ENCODE measurements at regions not wholly inside any gene's neighbourhood (a gene's known extent, or its start where the extent isn't known, plus 50 kb on each side); places are given as distances from the start of the nearest gene placed in this dataset.
A peak's percentile ranks its signal among the peaks of the same experiment; 100 is the strongest.

- TF ChIP-seq, protein P1, sequence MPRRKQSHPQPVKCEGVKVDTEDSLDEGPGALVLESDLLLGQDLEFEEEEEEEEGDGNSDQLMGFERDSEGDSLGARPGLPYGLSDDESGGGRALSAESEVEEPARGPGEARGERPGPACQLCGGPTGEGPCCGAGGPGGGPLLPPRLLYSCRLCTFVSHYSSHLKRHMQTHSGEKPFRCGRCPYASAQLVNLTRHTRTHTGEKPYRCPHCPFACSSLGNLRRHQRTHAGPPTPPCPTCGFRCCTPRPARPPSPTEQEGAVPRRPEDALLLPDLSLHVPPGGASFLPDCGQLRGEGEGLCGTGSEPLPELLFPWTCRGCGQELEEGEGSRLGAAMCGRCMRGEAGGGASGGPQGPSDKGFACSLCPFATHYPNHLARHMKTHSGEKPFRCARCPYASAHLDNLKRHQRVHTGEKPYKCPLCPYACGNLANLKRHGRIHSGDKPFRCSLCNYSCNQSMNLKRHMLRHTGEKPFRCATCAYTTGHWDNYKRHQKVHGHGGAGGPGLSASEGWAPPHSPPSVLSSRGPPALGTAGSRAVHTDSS (tag by site-specific recombination; IDR thresholded peaks at IDR 0.05): no peak
- 0 out of 2 replicates have a peak, but pooled peaks have one; percentile 42 for TF ChIP-seq ZNF692 (tag by site-specific recombination; IDR thresholded peaks at IDR 0.05)
- TF ChIP-seq, protein P2, sequence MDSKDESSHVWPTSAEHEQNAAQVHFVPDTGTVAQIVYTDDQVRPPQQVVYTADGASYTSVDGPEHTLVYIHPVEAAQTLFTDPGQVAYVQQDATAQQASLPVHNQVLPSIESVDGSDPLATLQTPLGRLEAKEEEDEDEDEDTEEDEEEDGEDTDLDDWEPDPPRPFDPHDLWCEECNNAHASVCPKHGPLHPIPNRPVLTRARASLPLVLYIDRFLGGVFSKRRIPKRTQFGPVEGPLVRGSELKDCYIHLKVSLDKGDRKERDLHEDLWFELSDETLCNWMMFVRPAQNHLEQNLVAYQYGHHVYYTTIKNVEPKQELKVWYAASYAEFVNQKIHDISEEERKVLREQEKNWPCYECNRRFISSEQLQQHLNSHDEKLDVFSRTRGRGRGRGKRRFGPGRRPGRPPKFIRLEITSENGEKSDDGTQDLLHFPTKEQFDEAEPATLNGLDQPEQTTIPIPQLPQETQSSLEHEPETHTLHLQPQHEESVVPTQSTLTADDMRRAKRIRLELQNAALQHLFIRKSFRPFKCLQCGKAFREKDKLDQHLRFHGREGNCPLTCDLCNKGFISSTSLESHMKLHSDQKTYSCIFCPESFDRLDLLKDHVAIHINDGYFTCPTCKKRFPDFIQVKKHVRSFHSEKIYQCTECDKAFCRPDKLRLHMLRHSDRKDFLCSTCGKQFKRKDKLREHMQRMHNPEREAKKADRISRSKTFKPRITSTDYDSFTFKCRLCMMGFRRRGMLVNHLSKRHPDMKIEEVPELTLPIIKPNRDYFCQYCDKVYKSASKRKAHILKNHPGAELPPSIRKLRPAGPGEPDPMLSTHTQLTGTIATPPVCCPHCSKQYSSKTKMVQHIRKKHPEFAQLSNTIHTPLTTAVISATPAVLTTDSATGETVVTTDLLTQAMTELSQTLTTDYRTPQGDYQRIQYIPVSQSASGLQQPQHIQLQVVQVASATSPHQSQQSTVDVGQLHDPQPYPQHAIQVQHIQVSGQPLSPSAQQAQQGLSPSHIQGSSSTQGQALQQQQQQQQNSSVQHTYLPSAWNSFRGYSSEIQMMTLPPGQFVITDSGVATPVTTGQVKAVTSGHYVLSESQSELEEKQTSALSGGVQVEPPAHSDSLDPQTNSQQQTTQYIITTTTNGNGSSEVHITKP (tag by site-specific recombination; IDR thresholded peaks at IDR 0.05): peak; percentile 80
- TF ChIP-seq ZFP69B (tag by site-specific recombination; IDR thresholded peaks at IDR 0.05): no peak
Observed at GRCh38 chr1:184805667-184806295, 51.1 kb upstream of the EDEM3 start (continued).
